ENCODE measurements at regions not wholly inside any gene's neighbourhood (a gene's known extent, or its start where the extent isn't known, plus 50 kb on each side); places are given as distances from the start of the nearest gene placed in this dataset.

GRCh38 chr10:4137299-4137698 is 352.3 kb upstream of the KLF6 start:
- no peak for TF ChIP-seq NR3C1 (CRISPR knock-in tag; IDR thresholded peaks at IDR 0.05)
- no peak for TF ChIP-seq HMG20B (CRISPR knock-in tag; IDR thresholded peaks at IDR 0.05)
- TF ChIP-seq ZNF589 (CRISPR knock-in tag; IDR thresholded peaks at IDR 0.05; ENCODE audit: low read depth), result no peak
- no peak for TF ChIP-seq ATF6 (CRISPR knock-in tag; IDR thresholded peaks at IDR 0.05)
- TF ChIP-seq CREB3 (tag; conservative IDR thresholded peaks at IDR 0.05; ENCODE audit: low read depth), result no peak
- TF ChIP-seq HNRNPL (IDR thresholded peaks at IDR 0.05; ENCODE audit: low read depth, low read length), result no peak
- TF ChIP-seq TAF15 (IDR thresholded peaks at IDR 0.05; ENCODE audit: low read depth, low read length), result no peak
- TF ChIP-seq TEAD2 (tag; IDR thresholded peaks at IDR 0.05), result no peak
- TF ChIP-seq ZNF232 (CRISPR knock-in tag; IDR thresholded peaks at IDR 0.05), result no peak
- no peak for TF ChIP-seq POLR2A (conservative IDR thresholded peaks at IDR 0.05)
- no peak for TF ChIP-seq POLR2AphosphoS5 (IDR thresholded peaks at IDR 0.05; ENCODE audit: control insufficient read depth, insufficient read depth, low read depth, low read length)
- no peak for TF ChIP-seq EZH2 (IDR thresholded peaks at IDR 0.05; ENCODE audit: borderline replicate concordance, low read depth, low read length)

All from K562 (cell line).